Coronary artery (tissue), 2 donors: ENCODE measurements at regions not wholly inside any gene's neighbourhood (a gene's known extent, or its start where the extent isn't known, plus 50 kb on each side); places are given as distances from the start of the nearest gene placed in this dataset.

Experiments used
- DNase-seq: peaks from one replicate; pipeline ENCODE4 v3.0.0-alpha.2; 2017; ENCODE audit warnings: low spot score
- H3K27ac ChIP-seq, 2 donors: fragments of 200-600 bp; sonication (generic); one replicate each; pipeline ENCODE4 v1.5.1; 2016 to 2019
- H3K4me3 ChIP-seq: fragments of 200-600 bp; sonication (generic); 2 replicates; pipeline ENCODE4 v1.5.1; 2016; ENCODE audit warnings: mild to moderate bottlenecking, moderate library complexity
- CTCF ChIP-seq: fragments of 200-600 bp; sonication (generic); IDR thresholded peaks from one replicate; pipeline ENCODE4 v1.5.1; 2019; ENCODE audit warnings: antibody characterized with exemption

GRCh38 chr2:120490091-120490798 is 144.3 kb downstream of the INHBB start:
- no peak for DNase-seq
- H3K27ac ChIP-seq = no peak overlapping the region
- no peak for TF ChIP-seq CTCF
- H3K4me3 ChIP-seq = no peak overlapping the region

- no peak overlapping the region for H3K27ac ChIP-seq
- no peak for TF ChIP-seq CTCF
- no peak for DNase-seq
- no peak overlapping the region for H3K4me3 ChIP-seq
Observed at GRCh38 chr2:120491111-120491625, 145.2 kb downstream of the INHBB start.

GRCh38 chr2:120493231-120493630 is 147.3 kb downstream of the INHBB start:
- TF ChIP-seq CTCF = no peak
- no peak overlapping the region for H3K27ac ChIP-seq
- no peak overlapping the region for H3K4me3 ChIP-seq
- no peak for DNase-seq

- Histone ChIP-seq H3K27ac (no peak overlapping the region), H3K4me3 (no peak overlapping the region)
- no peak for DNase-seq
- no peak for TF ChIP-seq CTCF
Observed at GRCh38 chr2:120494446-120494845, 148.5 kb downstream of the INHBB start.

- no peak overlapping the region for H3K27ac ChIP-seq
- H3K4me3 ChIP-seq = no peak overlapping the region
- no peak for TF ChIP-seq CTCF
- DNase-seq = no peak
Observed at GRCh38 chr2:120495586-120495985, 149.7 kb downstream of the INHBB start.

- no peak for TF ChIP-seq CTCF
- H3K4me3 ChIP-seq = no peak overlapping the region
- H3K27ac ChIP-seq = no peak overlapping the region
- DNase-seq = no peak
Observed at GRCh38 chr2:120496235-120496634, 150.3 kb downstream of the INHBB start.

- TF ChIP-seq CTCF = no peak
- DNase-seq = no peak
- H3K4me3 ChIP-seq = no peak overlapping the region
Observed at GRCh38 chr2:120496759-120497158, 150.8 kb downstream of the INHBB start.

More at GRCh38 chr2:120496759-120497158, 150.8 kb downstream of the INHBB start:
- no peak overlapping the region for H3K27ac ChIP-seq
